ENCODE measurements at regions not wholly inside any gene's neighbourhood (a gene's known extent, or its start where the extent isn't known, plus 50 kb on each side); places are given as distances from the start of the nearest gene placed in this dataset.
A peak's percentile ranks its signal among the peaks of the same experiment; 100 is the strongest.

DNA sequence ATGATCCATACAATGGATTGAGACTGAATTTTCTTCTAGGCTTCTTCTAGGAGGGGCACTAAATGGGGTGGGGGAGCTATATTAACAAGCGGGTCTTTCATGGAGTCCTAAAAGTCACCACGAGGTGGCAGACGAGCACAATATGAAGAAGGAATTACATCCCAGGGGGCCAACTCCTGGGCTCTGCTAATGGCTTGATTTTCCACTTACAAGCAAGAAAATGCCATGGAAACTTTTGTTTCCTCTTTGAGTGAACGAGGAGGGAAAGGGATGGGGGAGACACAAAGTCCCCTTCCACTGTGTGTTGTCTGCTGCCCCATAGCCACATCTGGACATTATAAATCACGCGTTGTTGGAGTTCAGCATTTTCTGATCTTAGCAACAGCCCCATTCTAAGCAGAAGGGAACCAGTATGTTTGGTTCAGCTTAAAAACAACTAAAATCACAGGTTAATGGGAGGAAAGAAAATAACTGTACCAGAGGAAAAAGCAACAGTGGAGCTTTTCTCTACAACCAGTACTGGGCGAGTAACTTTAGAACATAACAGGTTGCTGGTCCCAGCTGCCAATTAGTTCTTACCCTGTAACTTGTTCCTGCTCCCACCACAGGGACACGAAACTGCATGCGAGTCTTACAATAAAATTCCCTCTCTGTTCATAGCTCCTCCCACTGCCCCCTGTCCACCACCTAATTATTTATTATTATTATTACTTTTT is 285.0 kb upstream of the PARD3B start:
- TF ChIP-seq, protein P1, sequence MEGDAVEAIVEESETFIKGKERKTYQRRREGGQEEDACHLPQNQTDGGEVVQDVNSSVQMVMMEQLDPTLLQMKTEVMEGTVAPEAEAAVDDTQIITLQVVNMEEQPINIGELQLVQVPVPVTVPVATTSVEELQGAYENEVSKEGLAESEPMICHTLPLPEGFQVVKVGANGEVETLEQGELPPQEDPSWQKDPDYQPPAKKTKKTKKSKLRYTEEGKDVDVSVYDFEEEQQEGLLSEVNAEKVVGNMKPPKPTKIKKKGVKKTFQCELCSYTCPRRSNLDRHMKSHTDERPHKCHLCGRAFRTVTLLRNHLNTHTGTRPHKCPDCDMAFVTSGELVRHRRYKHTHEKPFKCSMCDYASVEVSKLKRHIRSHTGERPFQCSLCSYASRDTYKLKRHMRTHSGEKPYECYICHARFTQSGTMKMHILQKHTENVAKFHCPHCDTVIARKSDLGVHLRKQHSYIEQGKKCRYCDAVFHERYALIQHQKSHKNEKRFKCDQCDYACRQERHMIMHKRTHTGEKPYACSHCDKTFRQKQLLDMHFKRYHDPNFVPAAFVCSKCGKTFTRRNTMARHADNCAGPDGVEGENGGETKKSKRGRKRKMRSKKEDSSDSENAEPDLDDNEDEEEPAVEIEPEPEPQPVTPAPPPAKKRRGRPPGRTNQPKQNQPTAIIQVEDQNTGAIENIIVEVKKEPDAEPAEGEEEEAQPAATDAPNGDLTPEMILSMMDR (IDR thresholded peaks at IDR 0.05), result peak; percentile 71 to 80 (median 74)
- TF ChIP-seq POLR2A (IDR thresholded peaks at IDR 0.05), result no peak
